COLO829 (cell line): ENCODE measurements at regions not wholly inside any gene's neighbourhood (a gene's known extent, or its start where the extent isn't known, plus 50 kb on each side); places are given as distances from the start of the nearest gene placed in this dataset.

Source experiments
- DNase-seq: peaks from one replicate; pipeline ENCODE4 v3.0.0; 2012; ENCODE audit warnings: low spot score

DNA sequence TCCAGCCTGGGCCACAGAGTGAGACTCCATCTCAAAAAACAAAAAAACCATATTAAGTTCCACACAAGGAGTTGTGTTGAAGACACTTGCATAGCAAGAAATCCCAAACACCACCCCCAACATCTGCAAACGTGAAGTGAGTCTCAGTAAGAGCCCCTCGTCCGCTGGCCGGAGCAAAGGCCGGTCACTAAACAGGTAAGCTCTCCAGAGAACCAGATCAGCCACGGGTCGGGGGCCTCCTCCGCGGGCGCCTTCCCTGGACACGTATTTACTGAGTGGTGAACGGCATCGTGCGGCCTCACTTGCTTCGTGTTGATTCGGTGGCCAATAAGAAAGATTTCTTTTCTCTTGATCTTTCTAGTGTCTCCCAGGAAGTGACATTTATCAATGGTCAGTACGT lies 93.6 kb downstream of the MRPL36 start:
- no peak for DNase-seq

DNA sequence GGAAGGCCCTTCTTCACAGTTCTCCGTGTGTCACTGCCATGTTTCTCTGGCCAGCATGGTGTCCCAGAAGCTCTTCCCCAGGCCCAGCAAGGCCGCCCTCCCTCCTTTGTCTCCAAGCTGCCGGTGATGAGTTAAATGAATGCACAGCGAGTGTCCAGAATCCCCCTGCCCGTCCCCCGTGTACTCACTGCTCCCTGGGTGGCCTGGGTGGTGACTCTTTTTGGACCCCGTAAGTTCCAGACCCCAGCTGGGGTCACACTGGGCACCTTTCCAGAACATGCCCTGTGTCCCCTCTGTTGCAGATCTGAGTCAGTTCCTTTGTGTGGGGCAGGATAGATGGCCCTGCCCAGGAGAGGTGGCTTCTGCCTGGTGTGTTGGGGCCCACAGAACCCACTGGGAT lies 95.0 kb downstream of the MRPL36 start:
- DNase-seq = no peak

DNA sequence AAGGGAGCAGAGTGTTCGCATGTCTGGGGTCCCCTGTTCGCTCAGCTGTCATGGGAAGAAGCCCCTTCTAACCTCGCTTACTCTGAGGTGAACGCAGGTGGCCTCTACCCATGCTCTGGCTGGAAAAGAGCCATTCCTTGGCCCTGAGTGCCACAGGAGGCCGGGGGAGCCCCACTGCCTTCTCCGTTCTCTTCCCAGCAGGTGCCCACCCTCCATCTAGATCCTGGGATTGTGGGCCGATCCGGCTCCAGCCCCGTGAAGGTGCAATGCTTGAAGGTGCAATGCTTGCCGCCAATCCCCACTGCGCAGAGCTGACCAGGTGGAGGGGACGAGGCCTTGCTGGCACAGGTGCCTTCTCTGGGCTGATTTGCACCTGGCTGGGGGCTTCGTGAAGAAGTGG lies 95.4 kb downstream of the MRPL36 start:
- no peak for DNase-seq

DNA sequence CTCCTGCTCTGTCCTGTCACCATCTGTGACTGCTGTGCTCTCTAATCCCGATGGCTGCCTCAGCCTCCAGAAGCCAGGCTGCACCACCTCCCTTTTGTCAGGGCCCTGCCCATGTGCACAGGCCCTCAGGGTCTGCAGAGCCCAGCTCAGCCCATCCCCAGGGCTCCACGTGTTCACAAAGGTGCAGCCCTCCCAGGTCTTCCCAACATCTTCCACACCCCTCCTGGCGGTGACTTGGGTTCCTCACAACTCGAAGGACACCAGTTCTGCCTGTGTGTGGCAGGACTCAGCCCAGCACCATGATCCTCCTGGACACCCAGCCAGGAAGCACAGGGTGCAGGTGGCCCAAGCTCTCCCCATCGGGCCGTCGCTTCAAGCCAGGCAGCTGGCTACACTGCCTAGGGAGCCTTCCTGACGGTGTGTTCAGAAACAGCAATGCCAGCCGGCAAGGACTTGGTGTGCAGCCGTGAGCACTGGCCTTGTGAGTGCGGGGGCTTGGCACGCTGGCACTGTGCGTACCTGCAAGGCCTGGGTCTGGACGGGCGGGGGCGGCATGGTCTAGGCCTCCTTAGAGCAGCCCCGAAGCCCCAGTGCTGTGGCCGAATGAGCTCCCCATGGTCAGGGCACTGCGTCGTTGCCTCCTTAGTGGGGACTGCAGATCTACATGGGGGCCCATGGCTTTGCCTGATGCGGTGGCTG lies 96.1 kb downstream of the MRPL36 start:
- no peak for DNase-seq

DNA sequence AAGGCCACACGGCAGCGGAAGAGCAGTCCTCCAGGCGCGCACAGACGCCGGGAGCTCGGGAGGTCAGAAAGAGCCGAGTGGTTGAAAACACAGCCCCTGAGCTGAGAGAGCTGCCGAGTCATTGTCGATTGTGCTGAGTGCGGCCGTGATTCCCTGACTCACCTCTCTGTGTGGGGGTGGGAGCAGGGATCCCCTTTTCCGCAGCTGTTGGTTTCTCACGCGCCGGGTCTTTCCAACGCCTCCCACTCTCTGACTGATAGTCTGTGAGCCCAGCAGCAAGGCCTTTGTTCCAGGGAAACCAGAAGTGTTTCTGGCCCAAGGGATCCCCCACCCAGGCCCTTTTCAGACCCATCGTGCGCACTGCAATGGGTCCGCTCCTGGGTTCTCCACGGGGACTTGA lies 97.3 kb downstream of the MRPL36 start:
- no peak for DNase-seq

DNA sequence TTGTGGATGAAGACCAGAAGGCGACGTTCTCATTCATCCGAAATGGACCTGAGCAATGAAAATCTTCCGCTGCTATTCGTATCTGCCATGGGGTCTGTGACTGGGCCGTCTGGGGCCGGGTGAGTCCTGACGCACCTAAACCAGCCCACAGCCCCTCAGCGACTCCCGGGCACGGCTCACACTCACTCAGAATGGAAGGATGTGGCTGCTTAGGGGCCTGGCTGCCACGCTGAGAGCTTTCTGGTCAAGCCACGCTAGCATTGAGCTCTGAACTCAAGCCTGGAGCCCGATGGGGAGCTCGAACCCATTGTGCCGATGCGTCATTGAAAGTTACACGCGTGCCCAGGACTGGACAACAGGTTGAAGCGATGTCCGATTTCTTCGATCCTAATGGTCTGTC lies 97.8 kb downstream of the MRPL36 start:
- DNase-seq = no peak

DNA sequence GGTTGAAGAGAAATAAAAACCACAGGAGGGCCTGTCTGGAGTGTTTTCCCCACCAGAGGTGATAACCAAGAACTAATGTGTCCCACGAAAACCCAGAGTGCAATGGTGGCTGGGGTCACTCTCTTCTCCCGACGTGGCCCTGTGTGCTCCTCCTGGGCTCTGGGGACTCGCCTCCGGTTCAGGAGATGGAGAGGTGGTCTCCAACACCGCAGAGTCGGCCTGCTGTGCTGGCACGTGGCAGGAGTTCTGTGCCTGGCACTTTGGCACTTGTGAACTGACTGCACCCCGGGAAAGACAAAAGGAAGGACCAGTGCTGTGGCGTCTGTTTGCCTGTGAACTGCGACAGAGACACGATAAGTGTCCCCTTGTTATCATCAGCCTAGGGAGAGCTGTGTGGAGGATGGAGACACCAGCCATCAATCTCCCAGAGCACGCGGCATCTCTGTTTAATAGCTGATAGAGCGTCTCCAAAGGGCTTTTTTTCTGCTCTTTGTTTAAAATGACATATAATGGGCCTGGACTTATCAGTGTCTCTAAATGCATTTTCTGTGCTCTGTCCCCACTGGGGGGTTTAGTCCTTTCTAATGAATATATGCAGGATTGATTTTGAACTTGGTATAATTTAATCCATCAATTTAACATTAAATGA lies 98.3 kb downstream of the MRPL36 start:
- DNase-seq = no peak

DNA sequence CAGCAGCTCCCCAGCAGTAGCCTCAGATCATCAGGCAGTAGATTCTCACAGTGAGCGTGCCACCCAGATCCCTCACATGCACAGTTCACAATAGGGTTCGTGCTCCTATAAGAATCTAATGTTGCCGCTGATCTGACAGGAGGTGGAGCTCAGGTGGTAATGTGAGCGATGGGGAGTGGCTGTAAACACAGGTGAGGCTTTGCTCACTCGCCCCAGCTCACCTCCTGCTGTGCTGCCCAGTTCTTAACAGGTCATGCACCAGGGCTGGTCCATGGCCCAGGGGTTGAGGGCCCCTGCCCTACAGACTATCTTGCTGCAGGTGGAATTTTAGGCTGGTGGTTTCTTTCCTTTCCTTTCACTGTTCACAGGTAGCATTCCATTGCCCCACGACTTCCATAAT lies 100.2 kb downstream of the MRPL36 start:
- no peak for DNase-seq

DNA sequence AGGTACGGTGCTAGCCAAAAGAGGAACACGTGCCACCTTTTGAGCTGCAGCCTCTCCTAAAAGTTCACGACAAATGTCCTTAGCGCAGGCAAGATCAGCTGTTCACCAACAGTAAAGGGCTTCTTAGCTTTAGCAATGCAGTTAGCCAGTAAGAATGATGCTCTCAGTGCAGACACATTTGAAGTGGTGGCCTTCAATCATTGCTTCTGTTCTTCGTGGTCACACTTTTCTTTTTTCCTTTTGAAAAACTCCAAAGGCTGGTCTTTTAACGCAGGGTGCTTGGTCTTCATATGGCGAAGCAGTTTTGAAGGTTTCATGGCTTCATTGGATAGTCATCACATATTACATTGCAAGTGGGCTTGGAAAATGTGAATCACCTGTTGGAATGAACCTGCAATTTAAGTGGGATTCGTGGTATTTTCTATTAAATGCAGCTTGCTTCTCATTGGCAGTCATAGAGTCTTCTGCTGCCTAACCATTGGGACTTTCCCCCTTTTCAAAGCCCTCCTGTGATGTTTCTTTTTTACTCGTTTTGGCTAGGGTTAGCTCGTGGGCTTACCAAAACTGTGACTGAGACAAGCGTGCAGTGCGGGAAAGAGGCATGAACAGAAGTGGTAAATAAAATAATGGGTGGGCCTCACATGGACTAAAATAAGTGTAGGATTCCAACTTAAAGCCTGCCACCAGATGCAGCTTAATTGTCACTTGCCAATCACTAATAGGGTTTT lies 100.9 kb downstream of the MRPL36 start:
- no peak for DNase-seq

DNA sequence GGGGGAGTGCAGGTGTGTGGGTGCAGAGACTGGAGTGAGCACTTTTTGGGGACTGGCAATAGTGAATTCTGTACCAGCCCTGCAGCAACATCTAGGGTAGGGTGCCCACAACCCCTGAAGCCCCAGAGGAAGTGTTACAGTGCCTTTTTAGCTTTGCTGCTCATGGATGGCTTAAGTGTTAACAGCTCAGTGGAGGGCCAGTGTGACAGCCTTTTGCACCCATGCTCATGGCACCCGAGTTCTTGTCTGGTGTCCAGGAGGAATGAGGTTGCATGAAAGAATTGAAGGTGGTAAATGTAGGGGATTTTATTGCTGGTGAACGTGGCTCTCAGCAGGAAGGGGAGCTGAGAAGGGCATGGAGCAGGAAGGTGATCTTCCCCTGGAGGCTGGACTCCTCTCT lies 107.3 kb downstream of the MRPL36 start:
- DNase-seq = no peak

DNA sequence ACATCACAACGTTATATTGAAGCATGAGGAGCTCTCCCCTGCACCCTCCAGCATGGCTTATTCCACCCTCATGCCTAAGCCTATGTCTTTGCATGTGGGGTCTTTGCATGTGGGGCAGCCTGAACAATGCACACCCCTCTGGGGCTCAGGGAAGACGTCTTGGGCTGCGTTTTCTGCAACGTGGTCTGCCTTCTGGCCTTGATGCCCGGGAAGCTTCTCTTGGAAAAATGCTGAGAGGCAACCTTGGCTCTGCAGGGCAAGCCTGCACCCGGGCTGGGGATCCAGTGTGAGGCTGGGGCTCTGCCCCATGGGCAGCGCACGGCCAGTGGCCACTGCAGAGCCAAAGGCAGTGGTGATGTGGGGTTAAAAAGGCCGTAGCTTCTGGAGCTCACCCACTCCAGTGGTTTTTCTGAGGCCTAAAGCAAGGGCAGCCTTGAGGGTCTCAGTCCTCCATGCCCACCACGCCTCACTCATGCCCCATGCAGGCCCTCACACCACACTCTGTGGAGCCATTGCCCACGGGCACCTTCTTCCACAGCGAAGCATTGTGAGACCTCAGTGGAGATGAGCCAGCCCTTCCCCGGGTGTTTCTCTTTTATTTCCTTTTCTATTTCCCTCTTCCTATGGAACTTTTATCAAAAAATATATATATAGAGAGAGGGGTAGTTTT lies 112.2 kb downstream of the MRPL36 start:
- DNase-seq = no peak

DNA sequence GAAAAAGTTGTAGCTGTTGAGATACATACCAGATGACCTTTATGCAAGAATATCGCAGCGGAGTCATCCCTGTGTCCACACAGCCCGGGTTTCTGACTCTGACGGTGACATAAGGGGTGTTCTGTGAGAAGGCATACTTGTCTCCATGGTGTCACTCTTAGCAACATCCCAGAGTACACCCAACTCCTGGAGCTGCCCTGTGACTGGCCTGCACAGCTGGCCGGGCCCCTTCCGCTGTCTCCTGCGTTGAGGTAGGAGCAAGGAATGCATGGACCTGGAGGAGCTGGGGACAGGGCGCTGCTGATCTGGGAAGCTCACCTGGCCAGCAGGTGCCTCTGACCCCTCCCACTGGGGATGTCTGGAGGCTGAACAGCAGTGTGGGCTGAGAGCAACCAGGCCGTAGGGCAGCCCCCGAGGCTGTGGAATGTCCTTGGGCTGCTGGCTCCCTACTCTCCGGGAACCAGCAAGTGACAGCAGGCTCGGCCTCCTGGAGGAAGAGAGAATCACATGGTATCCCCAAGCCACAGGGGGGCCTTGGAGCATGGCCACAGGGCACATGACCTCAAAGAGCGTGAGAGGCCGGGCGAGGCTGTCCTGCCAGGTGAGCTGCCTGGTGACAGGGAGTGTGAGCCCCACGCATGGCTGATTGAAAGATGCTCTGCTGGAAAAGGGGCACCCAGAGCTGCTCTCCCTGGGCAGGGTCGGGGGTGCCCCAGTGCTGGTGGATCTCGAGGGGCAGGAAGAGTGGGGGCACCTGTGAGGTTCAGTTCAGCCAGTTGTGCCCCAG lies 113.4 kb downstream of the MRPL36 start:
- DNase-seq = no peak

DNA sequence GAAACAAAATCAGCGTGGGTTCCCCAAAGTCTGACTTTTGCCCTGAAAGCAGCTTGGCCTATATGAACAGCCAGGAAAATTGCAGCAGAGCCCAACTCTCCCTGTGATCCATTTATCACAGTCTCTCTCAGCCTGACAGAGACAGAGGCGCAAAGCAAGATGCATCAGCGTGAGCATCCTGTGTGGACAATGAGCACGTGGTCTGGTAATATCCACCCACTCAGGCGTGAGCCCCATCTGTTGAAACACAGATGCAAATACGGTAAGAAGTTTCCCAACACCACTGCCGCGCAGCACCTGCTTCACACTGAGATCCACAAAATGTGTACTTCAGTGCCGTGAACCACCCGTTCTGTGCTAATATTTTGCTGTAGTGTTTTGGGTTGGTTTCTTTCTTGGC lies 114.6 kb downstream of the MRPL36 start:
- DNase-seq = no peak

DNA sequence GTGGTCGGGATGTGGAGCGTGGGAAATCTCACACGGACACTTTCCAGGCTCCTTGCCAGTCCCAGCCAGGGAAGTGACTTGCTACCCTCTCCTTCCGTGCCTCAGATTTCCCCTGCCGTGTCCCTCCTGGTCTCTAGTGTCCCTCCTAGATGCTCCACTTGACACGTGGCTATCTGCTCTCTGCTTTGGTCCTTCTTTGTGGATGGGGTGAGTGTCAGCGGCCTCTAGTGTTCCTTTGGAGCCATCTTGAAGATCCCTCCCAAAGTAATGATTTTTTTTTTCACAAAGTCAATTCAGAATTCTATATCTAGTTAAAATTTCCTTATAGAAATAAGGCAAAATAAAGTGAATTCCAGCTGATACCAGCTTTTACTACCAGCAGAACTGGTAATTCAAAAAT lies 117.7 kb downstream of the MRPL36 start:
- DNase-seq = no peak

DNA sequence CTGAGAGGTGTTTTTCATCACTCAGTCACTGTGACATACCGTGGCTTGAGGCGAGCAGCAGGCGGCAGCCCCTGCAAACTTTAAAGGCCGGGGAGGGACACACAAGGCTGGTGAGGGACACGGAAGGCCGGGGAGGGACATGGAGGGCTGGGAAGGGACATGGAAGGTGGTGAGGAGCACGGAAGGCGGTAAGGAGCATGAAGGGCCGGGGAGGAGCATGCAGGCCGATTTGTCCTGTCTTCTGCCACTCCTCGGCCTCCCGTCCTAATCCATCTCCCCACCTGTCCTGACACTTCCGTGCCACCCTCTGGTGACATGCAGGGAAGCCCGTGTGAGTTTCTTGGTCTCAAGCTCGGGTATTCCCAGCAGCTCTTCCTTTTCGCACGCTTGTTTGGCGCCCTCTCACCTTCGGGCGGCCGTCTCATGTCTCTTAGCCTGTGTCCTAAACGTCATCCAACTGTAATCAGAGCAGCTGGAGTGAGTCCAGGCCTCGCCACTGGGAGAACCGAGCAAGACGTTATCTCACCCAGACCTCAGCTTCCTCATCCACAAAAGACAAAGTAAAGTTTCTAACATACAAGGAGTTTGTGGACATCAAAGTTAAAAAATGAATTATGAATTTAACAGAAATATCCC lies 126.5 kb downstream of the MRPL36 start:
- no peak for DNase-seq

DNA sequence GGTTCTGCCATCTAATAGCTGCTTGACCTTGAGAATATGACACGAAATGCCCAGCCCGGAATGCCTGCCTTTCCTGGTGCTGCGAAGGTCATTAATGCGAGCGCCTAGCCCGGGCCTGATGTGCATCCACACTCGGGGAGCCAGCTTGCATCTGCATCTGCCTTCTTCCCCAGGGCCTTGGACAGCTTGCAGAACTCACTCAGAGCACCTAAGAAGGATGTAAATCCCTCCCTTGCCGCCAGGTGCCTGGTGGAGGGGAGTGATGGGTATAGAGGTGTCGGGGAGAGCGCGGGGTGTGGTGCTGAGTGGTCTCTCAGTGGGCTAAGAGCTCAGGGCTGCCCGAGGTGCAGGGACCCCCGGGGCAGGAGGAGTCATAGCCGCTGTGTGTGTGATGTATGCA lies 127.2 kb downstream of the MRPL36 start:
- DNase-seq = no peak

DNA sequence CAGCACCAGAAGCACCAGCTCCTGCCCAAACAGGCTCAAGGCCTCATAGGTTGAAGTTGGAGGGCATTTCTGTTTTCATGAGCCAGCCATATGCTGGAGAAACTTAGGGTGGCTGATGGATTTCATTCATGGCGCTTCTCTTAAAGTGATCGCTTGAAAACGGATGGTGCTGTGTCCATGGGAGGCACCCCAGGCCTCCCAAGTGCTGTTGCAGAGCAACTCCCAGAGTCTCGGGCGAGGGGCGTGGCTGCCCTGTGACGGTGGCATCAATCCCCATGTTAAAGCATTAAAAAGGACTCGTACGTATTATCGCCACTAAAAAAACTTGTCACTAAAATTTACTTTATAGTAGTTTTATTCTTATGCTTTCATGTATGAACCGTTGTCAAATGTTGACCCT lies 128.3 kb downstream of the MRPL36 start:
- DNase-seq = no peak

DNA sequence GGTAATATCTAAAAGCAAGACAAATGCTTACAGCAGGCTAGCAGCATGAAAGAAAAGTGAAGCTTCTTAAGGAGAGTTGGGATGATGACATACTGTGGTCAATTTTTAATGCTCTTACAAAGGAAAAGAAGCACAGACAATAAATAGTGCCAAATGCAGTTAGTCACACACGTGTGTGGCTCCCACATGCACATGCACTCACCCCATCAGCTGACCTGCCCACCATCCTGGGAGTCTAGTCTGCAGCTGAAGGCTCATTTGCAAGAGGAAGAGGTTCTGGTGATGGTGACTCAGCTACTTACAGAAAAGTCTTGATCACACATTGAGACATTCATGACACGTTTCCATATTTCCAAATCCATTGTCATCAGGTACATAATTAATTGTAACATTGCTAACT lies 129.3 kb downstream of the MRPL36 start:
- DNase-seq = no peak

DNA sequence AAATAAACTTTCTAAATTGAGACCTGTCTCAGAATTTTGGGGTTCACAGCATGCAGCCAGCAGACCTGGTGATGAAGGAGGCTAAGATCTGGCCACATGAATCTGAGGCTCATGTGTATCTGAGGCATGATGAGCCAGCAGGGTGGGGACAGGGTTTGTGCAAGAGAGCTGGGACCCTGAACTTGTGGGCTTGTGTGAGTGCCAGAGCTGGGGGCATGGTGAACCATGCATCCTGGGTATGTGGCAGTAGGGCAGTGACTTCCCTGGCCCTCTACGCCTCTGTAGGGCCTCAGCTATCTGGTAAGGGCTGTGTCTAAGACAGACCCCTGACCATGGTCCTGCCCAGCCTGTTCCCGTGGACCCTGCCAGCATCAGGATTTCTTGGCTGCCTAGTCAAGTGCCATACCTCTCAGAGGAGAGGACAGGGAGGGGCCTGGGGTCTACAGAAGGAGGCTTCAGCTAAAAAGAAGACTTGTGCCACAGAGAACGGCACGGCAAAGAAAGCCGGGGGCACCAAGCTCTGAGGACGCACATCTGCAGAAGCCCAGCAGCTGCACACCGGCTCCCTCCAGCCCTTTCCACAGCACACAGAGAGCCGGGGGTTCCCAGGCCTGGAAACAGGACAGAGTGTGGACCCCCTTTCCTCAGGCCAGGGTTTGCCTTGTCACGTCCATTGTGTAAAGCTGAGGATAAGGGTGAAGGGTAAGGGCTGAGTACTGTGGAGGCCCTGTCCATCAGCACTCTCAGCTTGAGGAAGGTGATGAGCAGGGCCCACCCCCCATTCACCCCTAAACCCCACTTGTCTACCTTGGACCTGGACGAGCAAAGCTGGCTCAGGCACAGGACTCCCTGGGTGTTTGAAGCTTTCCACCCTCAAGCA lies 130.1 kb downstream of the MRPL36 start:
- no peak for DNase-seq

DNA sequence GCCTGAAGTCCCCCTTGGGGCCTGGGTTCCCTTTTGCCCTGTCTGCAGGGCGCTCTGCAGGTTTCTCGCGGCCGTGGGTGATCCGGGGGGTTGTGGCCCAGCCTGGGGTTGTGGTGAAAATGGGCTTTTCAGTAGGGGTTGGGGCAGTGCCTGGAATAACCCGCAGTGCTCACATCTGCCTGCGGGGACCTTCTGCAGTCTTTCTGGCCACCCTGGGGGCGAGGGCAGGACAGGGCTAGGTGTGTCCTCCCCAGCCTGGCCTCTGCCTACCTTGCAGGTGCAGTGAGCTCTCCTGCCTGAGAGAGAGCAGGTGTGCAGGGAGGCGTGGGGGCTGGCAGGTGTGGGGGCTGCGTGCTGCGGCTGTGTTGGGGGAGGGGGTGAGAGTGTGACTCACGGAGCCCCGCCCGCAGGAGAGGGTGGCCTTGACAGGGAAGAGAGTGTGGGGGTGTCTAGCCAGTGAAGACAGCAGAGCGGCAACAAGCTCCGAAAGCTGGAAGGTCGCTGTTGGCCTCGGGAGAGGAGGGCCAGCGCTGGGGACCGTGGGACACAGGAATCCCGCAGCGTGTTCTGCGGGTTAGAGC lies 131.4 kb downstream of the MRPL36 start:
- DNase-seq = no peak
